ENCODE measurements at regions not wholly inside any gene's neighbourhood (a gene's known extent, or its start where the extent isn't known, plus 50 kb on each side); places are given as distances from the start of the nearest gene placed in this dataset.

DNA sequence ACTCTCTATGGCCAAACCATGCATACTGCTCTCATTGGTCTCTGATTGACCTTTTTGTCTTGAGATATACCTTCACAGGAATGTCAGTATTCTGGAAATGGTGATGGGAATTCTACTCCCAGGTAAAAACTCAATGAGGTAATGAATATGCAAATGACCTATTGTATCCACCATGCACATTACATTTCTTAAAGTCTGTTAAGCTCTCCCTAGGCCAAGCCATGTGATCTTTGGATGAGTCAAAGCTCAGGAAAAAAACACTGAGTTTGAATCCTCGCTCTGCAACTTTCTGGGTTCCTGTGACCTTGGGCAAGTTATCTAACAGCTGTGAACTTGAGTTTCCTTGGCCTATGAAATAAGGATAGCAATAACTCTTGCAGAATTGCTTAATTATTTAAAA is 175.4 kb downstream of the PPP1R2C start:
- DNase-seq (ENCODE audit: low spot score in 2 of 2) (no peak), ATAC-seq (ENCODE audit: low read depth) (no peak)
- no peak overlapping the region for H3K4me3 Mint-ChIP-seq
- no peaks in the 10 kb centered on the region for H3K36me3 Mint-ChIP-seq
- no peaks in the 10 kb centered on the region for H3K9me3 Mint-ChIP-seq
- no peaks in the 10 kb centered on the region for H3K4me1 Mint-ChIP-seq
- no peaks in the 10 kb centered on the region for H3K27me3 Mint-ChIP-seq
- H3K27ac Mint-ChIP-seq: no peak overlapping the region

DNA sequence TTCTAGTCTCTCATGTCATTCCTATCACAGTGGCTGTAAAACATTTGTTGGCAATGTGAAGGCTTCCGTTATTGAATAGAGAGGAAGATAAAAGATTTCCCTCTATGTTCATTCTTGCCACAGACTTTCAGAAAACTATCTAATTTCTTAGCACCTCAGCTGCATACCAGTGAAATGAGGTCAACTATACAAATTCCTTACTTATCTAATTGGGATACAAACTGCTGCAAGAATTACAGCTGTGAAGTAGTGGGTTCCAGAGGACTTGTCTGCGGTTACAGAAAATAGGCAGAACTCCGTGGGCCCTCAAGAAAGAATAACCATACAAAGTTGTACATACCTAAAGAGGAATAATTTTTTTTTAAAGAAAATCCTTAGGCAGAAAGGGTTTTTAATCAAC is 175.8 kb downstream of the PPP1R2C start:
- H3K36me3 Mint-ChIP-seq: no peaks in the 10 kb centered on the region
- H3K27me3 Mint-ChIP-seq: no peaks in the 10 kb centered on the region
- ATAC-seq (ENCODE audit: low read depth): no peak
- no peak overlapping the region for H3K27ac Mint-ChIP-seq
- DNase-seq (ENCODE audit: low spot score in 2 of 2): no peak
- no peak overlapping the region for H3K4me3 Mint-ChIP-seq
- no peaks in the 10 kb centered on the region for H3K4me1 Mint-ChIP-seq
- no peaks in the 10 kb centered on the region for H3K9me3 Mint-ChIP-seq

- Mint-ChIP-seq H3K4me3 (no peak overlapping the region), H3K36me3 (no peaks in the 10 kb centered on the region), H3K27ac (no peak overlapping the region), H3K9me3 (no peaks in the 10 kb centered on the region), H3K4me1 (no peaks in the 10 kb centered on the region), H3K27me3 (no peaks in the 10 kb centered on the region)
- DNase-seq (ENCODE audit: low spot score in 2 of 2) (no peak), ATAC-seq (ENCODE audit: low read depth) (no peak)
Observed at GRCh38 chrX:42597481-42597880, 180.5 kb downstream of the PPP1R2C start.

DNA sequence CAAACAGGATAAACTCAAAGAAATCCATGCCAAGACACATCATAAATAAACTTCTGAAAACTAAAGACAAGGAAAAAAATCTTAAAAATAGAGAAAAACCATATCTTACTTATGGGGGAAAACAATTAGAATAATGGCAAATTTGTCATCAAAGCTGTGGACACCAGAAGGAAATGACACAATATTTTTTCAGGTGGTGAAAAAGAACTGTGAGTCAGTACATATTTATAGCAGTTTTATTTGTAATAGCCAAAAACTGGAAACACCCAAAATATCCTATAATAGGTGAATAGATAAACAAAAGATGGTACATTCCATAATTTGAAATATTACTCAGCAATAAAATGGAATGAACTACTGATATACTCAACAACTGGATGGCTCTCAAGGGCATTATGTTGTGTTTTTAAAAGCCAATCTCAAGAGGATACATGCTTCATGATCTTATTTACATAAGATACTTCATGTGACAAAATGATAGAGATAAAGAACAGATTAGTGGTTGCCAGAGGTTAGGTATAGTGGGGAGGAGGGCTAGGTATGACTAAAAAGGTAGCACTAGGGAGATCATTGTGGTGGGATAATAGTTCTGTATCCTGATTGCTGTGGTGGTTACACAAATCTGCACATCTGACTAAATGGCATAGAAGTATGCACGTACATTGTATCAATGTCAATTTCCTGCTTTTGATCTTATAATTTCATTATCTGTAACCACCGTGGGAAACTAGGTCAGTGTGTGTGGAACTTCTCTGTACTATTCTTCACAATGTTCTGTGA is 191.9 kb downstream of the PPP1R2C start:
- DNase-seq (ENCODE audit: low spot score in 2 of 2): no peak

DNA sequence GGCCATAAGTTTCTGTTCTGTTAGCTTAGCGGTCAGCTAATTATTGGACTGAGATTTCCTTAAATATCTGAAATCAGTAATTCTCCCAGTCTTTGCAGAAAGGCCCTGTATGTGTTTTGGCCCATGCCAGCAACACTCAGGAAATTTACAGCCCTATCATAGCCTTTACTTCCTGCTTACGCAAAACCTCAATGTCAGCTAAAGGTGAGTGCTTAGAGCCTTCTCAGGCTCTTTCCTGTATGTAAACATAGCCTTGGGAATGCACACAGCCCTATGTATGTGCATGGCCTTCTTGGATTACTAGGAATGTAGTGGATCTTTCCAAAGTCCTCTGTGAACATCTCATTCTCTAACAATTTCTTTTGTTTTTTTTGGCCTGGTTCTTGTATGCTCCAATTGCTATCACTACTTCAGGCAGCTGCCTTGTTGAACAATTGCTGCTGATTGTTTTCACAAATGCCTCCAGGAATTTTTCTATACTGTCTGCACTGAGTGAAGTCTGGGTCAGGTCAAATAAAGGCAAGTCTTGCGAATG is 200.0 kb downstream of the PPP1R2C start:
- no peak for DNase-seq (ENCODE audit: low spot score in 2 of 2)
- H3K27me3 Mint-ChIP-seq: peaks cover 2% of the 10 kb centered on the region
- no peak overlapping the region for H3K27ac Mint-ChIP-seq
- no peak overlapping the region for H3K4me3 Mint-ChIP-seq
- peaks cover 2% of the 10 kb centered on the region for H3K36me3 Mint-ChIP-seq
- H3K9me3 Mint-ChIP-seq: no peaks in the 10 kb centered on the region
- ATAC-seq (ENCODE audit: low read depth): no peak
- H3K4me1 Mint-ChIP-seq: peaks cover 3% of the 10 kb centered on the region

More for the DNA sequence above, 191.9 kb downstream of the PPP1R2C start:
- ATAC-seq (ENCODE audit: low read depth): peak; percentile 15
- H3K27ac Mint-ChIP-seq: no peak overlapping the region
- peaks cover 2% of the 10 kb centered on the region for H3K27me3 Mint-ChIP-seq
- H3K4me3 Mint-ChIP-seq: no peak overlapping the region
- peaks cover 2% of the 10 kb centered on the region for H3K9me3 Mint-ChIP-seq
- peaks cover 7% of the 10 kb centered on the region for H3K36me3 Mint-ChIP-seq
- peaks cover 14% of the 10 kb centered on the region for H3K4me1 Mint-ChIP-seq

DNA sequence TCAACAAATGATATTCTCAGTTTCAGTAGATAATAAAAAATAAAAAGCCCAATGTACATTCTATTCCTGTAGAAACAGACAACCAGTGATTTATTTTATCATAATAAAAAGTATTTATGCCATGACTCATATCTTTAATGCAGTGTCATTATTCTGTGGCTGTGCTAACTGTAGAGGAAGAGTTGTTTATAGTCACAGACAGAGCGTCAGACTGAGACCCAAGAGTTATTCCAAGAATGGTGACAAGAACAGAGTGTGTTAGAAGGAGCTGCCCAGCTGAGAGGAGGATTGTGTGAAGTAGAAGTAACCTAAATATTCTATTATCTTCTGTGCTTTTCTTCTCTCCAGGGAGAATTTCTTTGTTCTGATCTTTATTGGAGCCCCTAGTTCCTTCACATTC is 210.7 kb downstream of the PPP1R2C start:
- Mint-ChIP-seq H3K27me3 (no peaks in the 10 kb centered on the region), H3K36me3 (no peaks in the 10 kb centered on the region), H3K9me3 (peaks cover 1% of the 10 kb centered on the region), H3K27ac (no peak overlapping the region), H3K4me1 (peaks cover 7% of the 10 kb centered on the region), H3K4me3 (no peak overlapping the region)
- DNase-seq (ENCODE audit: low spot score in 2 of 2): no peak
- no peak for ATAC-seq (ENCODE audit: low read depth)

GRCh38 chrX:42565739-42566138 is 212.2 kb downstream of the PPP1R2C start:
- DNase-seq (ENCODE audit: low spot score in 2 of 2): no peak
- Mint-ChIP-seq H3K4me3 (no peak overlapping the region), H3K36me3 (no peaks in the 10 kb centered on the region), H3K27ac (no peak overlapping the region), H3K4me1 (peaks cover 7% of the 10 kb centered on the region), H3K27me3 (no peaks in the 10 kb centered on the region), H3K9me3 (peaks cover 1% of the 10 kb centered on the region)
- no peak for ATAC-seq (ENCODE audit: low read depth)

GRCh38 chrX:42546800-42547199 is 231.2 kb downstream of the PPP1R2C start:
- peaks cover 3% of the 10 kb centered on the region for H3K4me1 Mint-ChIP-seq
- H3K4me3 Mint-ChIP-seq: no peak overlapping the region
- DNase-seq (ENCODE audit: low spot score in 2 of 2) (no peak), ATAC-seq (ENCODE audit: low read depth) (no peak)
- H3K27ac Mint-ChIP-seq: no peak overlapping the region
- no peaks in the 10 kb centered on the region for H3K9me3 Mint-ChIP-seq
- H3K27me3 Mint-ChIP-seq: no peaks in the 10 kb centered on the region
- H3K36me3 Mint-ChIP-seq: peaks cover 1% of the 10 kb centered on the region

DNA sequence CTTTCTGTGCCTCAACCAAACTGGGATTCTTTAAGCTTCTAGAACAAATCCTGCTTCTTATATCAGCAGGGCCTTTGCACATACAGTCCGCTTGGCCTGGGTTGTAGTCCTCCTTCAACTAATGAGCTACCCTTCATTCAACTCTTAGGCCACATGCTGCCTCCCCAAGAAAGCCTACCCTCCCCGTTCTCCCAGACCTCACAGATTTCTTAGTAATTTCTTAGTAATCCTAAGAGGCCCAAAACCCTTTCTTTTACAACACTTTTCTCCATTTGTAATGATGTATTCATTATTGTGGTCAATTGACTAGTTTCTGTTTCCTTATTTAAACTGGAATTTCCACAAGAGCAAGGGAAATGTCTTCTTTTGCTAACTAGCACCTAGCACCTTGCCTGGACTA is 233.1 kb downstream of the PPP1R2C start:
- H3K4me3 Mint-ChIP-seq: no peak overlapping the region
- H3K9me3 Mint-ChIP-seq: no peaks in the 10 kb centered on the region
- ATAC-seq (ENCODE audit: low read depth) (no peak), DNase-seq (ENCODE audit: low spot score in 2 of 2) (no peak)
- peaks cover 1% of the 10 kb centered on the region for H3K36me3 Mint-ChIP-seq
- peaks cover 3% of the 10 kb centered on the region for H3K4me1 Mint-ChIP-seq
- no peak overlapping the region for H3K27ac Mint-ChIP-seq
- H3K27me3 Mint-ChIP-seq: no peaks in the 10 kb centered on the region

GRCh38 chrX:42541554-42541953 is 236.4 kb downstream of the PPP1R2C start:
- H3K36me3 Mint-ChIP-seq: no peaks in the 10 kb centered on the region
- no peak for DNase-seq (ENCODE audit: low spot score in 2 of 2)
- no peaks in the 10 kb centered on the region for H3K9me3 Mint-ChIP-seq
- H3K27ac Mint-ChIP-seq: no peak overlapping the region
- H3K4me3 Mint-ChIP-seq: no peak overlapping the region
- no peak for ATAC-seq (ENCODE audit: low read depth)
- H3K27me3 Mint-ChIP-seq: no peaks in the 10 kb centered on the region
- peaks cover 6% of the 10 kb centered on the region for H3K4me1 Mint-ChIP-seq

- Mint-ChIP-seq H3K27ac (no peak overlapping the region), H3K4me1 (peaks cover 6% of the 10 kb centered on the region), H3K9me3 (no peaks in the 10 kb centered on the region), H3K4me3 (no peak overlapping the region), H3K36me3 (no peaks in the 10 kb centered on the region), H3K27me3 (no peaks in the 10 kb centered on the region)
- DNase-seq (ENCODE audit: low spot score in 2 of 2) (no peak), ATAC-seq (ENCODE audit: low read depth) (no peak)
Observed at GRCh38 chrX:42540146-42540545, 237.8 kb downstream of the PPP1R2C start.

GRCh38 chrX:42538405-42538804 is 239.6 kb downstream of the PPP1R2C start:
- no peak overlapping the region for H3K27ac Mint-ChIP-seq

DNA sequence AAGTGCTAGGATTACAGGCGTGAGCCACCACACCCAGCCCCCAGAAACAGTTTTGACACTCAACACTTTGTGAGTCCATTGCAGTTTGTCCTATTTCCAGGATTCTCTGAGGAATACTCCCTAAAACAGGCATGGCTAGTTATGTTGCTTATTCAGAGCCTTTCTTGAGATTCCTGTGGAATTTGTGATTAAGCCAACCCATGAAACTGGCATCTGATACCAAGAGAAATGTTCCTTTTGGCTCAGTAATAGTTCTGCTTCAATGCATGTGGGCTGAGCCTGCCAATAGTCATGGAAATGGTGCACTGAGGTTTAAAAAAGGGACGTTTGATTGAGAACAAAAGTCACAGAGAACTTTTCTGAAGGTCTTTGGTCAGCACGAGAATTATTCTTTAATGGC is 241.7 kb downstream of the PPP1R2C start:
- Mint-ChIP-seq H3K4me1 (peaks cover 3% of the 10 kb centered on the region), H3K27me3 (no peaks in the 10 kb centered on the region), H3K4me3 (no peak overlapping the region), H3K9me3 (no peaks in the 10 kb centered on the region), H3K27ac (no peak overlapping the region), H3K36me3 (no peaks in the 10 kb centered on the region)
- DNase-seq (ENCODE audit: low spot score in 2 of 2) (no peak), ATAC-seq (ENCODE audit: low read depth) (no peak)

More at GRCh38 chrX:42538405-42538804, 239.6 kb downstream of the PPP1R2C start:
- Mint-ChIP-seq H3K4me1 (peaks cover 3% of the 10 kb centered on the region), H3K27me3 (no peaks in the 10 kb centered on the region), H3K9me3 (no peaks in the 10 kb centered on the region), H3K4me3 (no peak overlapping the region), H3K36me3 (no peaks in the 10 kb centered on the region)
- ATAC-seq (ENCODE audit: low read depth): no peak
- no peak for DNase-seq (ENCODE audit: low spot score in 2 of 2)

- Mint-ChIP-seq H3K4me1 (peaks cover 6% of the 10 kb centered on the region), H3K27me3 (no peaks in the 10 kb centered on the region), H3K4me3 (no peak overlapping the region), H3K27ac (no peak overlapping the region), H3K36me3 (no peaks in the 10 kb centered on the region), H3K9me3 (no peaks in the 10 kb centered on the region)
- ATAC-seq (ENCODE audit: low read depth) (no peak), DNase-seq (ENCODE audit: low spot score in 2 of 2) (no peak)
Observed at GRCh38 chrX:42535233-42535632, 242.7 kb downstream of the PPP1R2C start.

DNA sequence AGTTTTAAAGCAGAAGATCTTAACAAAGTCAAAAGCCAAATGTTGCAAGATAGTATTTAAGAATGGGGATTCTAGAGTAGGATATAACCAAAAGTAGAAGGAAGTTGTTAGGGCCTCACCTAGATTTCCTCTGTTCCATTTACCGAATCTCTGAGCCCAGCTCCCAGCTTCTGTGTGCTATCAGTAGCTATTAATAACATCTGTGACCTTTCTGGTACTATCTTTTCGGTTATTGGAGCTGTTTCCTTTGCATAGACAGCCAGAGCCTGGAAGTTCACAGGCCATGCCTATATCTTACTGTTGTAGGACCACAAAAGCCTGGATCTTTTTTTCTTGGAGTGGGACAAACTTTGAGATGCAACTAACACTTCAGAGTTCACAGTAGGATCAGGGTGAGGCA is 244.2 kb downstream of the PPP1R2C start:
- H3K9me3 Mint-ChIP-seq: no peaks in the 10 kb centered on the region
- no peaks in the 10 kb centered on the region for H3K36me3 Mint-ChIP-seq
- ATAC-seq (ENCODE audit: low read depth) (no peak), DNase-seq (ENCODE audit: low spot score in 2 of 2) (no peak)
- H3K4me1 Mint-ChIP-seq: peaks cover 6% of the 10 kb centered on the region
- H3K27ac Mint-ChIP-seq: no peak overlapping the region
- no peaks in the 10 kb centered on the region for H3K27me3 Mint-ChIP-seq
- no peak overlapping the region for H3K4me3 Mint-ChIP-seq

Measured in memory B cell (primary cell).